Right ventricle myocardium superior (tissue), 1 donor: ENCODE measurements at regions not wholly inside any gene's neighbourhood (a gene's known extent, or its start where the extent isn't known, plus 50 kb on each side); places are given as distances from the start of the nearest gene placed in this dataset.
"Not testable (repeated sequence)": the region's sequence is repeated elsewhere in the genome, so short reads cannot be mapped to it uniquely, and the experiment has no call there.

ENCODE experiments used
- ATAC-seq: fragments of 200-7000 bp; cut with Tn5 transposase; one replicate; pipeline ENCODE4 v1.9.1; 2020; ENCODE audit warnings: mild to moderate bottlenecking; ENCODE audit not compliant: poor library complexity
- DNase-seq: peaks from one replicate; pipeline ENCODE4 v3.0.0-alpha.2; 2020
- intact Hi-C: fragments of 100-400 bp; cut with DNase I; formaldehyde crosslinking; loops from one replicate; pipeline ENCODE4 v1.11.2; 2022
- donor health status: DM: no; HTN: yes; CAD: no; lungs with severe emphysema.

DNA sequence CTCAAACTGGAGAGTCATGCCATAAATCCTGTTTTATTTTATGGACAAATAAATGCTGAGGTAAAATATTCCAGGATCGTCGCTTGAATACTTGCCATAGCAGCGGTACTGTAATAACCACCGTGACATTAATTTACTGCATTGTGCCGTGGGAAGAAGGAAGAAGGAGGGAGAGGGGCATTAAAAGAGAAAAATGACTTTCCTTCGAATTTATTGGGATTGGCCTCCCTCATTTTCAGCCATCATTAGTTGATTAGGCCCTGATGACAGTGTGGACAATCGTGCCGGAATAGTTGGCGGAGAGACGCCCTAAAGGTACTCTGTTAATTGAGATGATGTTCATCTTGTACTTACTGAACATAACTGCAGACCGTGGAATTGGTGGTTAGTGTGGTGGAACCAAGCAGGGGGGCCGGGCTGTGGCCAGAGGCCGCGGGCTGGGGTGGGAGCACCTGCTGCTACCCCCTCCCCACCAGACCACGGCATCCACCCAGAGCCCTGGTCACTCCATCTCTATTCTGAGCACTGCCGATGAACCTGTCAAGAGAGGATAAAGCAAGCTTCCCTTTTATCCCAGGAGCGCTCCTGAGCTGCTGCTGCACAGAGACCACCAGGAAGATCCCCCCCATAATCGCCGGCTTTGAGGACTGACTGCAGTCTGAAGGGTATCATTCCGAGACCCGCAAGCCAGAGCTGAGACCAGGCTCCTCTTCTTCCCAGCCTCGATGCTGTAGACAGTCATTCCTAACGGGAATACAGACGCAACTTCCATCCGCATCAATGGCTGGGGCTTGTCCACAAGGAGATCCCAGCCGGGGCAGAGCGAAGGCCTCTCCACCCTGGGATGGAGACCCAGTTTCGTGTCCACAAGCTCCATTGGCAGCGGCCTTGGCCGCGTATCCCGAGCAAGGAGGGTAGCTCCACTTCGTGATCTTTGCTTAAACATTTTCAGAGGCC, 168.3 kb upstream of the TSHZ3 start:
- intact Hi-C loops, result no loop called here
- DNase-seq, result no peak
- no peak for ATAC-seq

DNA sequence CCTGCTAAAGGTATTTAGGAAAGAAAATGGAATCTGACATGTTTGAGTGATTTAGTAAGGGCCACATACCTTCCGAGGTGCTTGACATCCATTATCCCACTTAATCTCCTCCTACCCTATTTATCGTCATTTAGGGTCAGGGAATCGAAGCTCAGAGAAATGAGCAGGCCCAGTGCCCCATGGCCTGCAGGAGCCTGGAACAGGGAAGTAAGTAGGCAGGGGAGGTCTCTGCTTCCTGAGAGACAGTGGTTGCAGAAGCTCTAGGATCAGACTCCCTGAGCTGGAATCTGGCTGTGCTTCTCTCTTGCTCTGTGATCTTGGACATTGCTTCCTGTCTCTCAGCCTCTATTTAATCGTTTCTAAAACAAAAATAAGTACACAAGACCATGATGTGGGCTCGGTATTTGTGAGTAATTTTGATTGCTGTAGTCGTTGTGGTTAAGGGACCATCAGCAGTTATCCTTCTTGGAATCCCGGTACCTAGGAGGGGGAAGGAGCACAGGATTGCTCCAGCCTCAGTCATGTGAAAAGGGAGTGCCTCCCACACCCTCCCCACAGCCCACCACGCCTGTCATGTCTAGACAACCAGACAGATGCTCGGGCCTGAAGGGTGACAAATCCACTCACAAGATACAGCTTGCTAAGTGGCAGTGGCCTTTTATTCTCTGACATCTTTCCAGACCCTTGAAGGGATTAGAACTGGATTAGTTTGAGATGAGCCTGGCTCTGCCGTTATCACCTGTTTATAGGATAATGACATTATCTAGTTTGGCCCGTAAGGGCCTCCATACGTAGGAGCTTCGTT, 169.2 kb upstream of the TSHZ3 start:
- intact Hi-C loops, result no loop called here
- ATAC-seq (no peak), DNase-seq (no peak)

- ATAC-seq (no peak), DNase-seq (no peak)
- intact Hi-C loops, result no loop called here
These were observed 170.0 kb upstream of the TSHZ3 start for GRCh38 chr19:31519256-31519655.

DNA sequence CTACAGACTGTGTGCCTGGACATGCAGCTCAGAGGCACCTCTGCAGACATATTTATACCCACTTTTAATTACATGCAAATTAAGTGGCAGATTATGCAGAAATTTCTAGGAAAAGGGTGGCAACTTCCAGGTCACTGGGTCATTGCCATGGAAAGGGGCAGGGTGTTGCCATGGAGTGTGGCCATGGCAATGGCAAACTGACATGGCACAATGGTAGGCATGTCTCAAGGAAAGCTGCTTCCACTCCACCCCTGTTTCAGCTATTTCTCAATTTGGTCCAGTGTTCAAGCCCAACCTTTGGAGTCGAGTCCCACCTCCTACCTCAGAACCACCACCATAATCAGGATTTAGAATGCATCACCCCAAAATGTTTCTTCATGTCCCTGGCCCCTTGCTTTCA, 170.7 kb upstream of the TSHZ3 start:
- intact Hi-C loops, result no loop called here
- no peak for DNase-seq
- no peak for ATAC-seq

- ATAC-seq, result no peak
- DNase-seq, result no peak
- intact Hi-C loops, result no loop called here
These were observed 171.4 kb upstream of the TSHZ3 start for GRCh38 chr19:31520633-31521032.

GRCh38 chr19:31525610-31526147, 176.4 kb upstream of the TSHZ3 start:
- intact Hi-C loops, result no loop called here
- ATAC-seq (no peak), DNase-seq (no peak)

- DNase-seq (no peak), ATAC-seq (no peak)
- intact Hi-C loops, result no loop called here
These were observed 178.2 kb upstream of the TSHZ3 start for GRCh38 chr19:31527443-31527842.

- intact Hi-C loops, result no loop called here
- ATAC-seq, result no peak
These were observed 179.0 kb upstream of the TSHZ3 start for GRCh38 chr19:31528261-31528660.

DNA sequence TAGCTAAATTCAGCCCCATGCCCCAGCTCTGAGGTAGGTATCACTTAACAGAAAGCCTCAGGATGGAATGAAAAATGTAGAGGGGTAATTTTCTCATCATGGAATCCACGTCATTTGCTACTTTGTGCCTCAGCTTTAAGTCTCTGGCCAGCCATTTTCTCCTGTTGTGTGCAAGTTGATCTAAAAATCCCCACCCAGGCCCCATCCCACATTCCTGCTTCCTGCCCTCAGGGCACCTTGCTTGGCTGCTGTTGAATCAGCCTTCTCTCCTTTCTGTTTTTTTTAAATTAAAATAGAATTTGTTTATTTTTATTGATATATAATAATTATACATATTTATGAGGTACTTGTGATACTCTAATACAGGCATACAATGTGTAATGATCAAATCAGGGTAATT, 179.9 kb upstream of the TSHZ3 start:
- intact Hi-C loops, result no loop called here

More at GRCh38 chr19:31528261-31528660, 179.0 kb upstream of the TSHZ3 start:
- DNase-seq, result no peak

DNA sequence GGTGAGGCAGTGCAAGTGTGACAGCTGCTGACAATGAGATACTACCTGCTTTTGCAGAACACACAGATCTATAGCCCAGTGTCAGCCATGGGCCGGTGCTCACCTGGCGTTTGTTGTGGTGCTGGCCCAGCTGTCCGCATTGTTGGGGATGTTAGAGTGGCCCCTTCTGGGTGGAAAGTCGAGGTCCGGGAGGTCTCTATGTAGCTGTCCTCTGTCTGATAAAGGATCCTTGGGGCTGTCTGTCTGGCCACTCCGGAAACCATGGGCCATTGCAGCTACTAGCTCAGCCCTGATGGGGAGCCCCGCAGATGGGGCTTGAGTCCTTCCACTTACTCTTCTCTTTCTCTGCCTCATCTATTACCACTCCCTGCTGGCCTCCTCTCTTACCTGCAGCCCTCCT, 181.5 kb upstream of the TSHZ3 start:
- DNase-seq, result no peak

More for the DNA sequence above, 179.9 kb upstream of the TSHZ3 start:
- ATAC-seq (no peak), DNase-seq (no peak)

DNA sequence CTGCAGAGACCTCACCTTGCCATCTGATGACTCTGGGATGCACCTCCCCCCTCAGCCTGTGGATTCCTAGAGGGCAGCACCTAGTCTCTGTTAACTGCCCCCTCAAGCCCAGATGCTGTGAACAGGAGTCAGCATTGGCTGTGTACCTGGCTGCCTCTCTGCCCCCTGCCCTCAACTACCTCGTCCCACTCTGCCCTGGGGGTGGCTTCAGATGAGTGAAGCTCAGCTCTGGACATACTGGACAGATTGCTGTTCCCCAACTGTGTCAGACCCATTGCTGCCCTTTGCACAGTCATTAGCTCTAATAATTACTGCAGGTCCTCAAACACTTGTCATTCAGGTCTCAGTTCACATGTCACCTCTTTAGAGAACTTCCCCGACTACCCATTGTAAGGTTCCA, 182.1 kb upstream of the TSHZ3 start:
- DNase-seq (no peak), ATAC-seq (no peak)
- intact Hi-C loops, result no loop called here

More for the DNA sequence above, 181.5 kb upstream of the TSHZ3 start:
- no peak for ATAC-seq
- intact Hi-C loops, result no loop called here

DNA sequence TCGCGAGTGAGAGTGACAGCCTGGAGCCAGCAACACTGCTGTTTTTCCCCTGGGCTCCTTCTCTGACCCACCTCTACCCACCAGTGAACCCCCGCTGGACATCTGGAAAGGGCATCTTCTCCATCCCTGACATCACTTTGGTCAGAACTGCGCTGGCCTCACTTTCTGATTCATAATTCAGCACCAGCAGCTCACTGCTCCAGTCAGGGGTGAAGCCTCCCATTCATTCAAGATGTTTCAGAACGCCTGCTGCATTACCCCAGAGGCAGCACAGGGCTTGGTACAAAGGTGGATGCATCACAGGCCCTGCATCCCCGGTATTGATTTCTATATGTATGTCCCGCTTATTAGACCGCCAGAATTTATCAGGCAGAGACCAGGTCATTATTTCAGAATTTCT, 182.8 kb upstream of the TSHZ3 start:
- intact Hi-C loops, result no loop called here
- ATAC-seq, result no peak
- no peak for DNase-seq

DNA sequence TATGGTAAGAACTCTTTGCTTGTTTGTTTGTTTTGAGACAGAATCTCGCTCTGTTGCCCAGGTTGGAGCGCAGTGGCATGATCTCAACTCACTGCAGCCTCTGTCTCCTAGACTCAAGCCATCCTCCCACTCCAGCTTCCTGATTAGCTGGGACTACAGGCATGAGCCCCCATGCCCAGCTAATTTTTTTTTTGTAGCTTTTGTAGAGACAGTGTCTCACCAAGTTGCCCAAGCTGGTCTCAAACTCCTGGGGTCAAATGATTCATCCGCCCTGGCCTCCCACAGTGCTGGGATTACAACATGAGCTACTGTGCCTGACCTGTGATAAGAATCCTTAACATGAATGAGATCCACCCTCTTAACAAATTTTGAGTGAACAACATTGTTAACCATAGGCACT, 183.9 kb upstream of the TSHZ3 start:
- ATAC-seq (no peak), DNase-seq (no peak)
- intact Hi-C loops, result no loop called here

- ATAC-seq, result no peak
These were observed 185.0 kb upstream of the TSHZ3 start for GRCh38 chr19:31534231-31534630.

GRCh38 chr19:31534786-31535657, 185.8 kb upstream of the TSHZ3 start:
- DNase-seq (no peak), ATAC-seq (no peak)
- intact Hi-C loops, result no loop called here

More at GRCh38 chr19:31534231-31534630, 185.0 kb upstream of the TSHZ3 start:
- DNase-seq, result no peak
- intact Hi-C loops, result no loop called here

DNA sequence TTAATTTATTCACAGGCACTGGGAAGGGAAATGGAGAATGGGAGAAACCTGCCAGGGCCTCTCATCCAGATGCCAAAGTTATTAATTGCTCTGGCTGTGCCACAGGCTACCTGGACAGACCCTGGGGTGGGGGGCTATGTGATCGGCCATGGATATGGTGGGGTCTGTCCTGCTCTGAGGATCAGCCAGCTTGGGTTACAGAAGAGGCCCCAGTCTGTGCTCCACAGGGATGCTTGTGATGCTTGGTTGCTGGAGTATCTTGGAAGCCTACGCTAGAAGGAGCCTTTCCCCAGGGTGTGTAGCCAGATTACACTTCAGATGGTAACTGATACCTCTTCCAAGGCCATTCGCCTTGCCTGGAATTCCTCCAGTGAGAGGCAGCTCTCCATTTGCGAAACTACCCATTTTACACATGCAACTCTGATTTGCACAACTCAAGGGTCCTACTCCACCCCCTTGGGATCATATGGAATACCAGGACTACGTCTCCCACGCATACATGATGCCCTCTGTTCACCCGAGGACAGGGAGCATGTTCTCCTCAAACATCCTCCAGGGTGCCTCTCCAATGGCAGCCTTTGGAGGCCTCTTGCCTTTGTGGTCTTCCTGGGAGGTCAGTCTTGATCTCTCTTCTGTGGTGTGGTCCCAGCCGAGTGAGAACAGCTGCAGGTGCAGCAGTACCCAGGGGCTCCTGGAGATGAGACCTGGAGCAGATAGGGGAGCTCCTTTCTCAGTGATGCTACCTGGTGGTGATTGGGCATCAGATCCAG, 186.6 kb upstream of the TSHZ3 start:
- DNase-seq (no peak), ATAC-seq (no peak)
- intact Hi-C loops, result no loop called here

GRCh38 chr19:31537136-31537535, 187.9 kb upstream of the TSHZ3 start:
- ATAC-seq, result no peak
- intact Hi-C loops, result no loop called here
- DNase-seq, result no peak

DNA sequence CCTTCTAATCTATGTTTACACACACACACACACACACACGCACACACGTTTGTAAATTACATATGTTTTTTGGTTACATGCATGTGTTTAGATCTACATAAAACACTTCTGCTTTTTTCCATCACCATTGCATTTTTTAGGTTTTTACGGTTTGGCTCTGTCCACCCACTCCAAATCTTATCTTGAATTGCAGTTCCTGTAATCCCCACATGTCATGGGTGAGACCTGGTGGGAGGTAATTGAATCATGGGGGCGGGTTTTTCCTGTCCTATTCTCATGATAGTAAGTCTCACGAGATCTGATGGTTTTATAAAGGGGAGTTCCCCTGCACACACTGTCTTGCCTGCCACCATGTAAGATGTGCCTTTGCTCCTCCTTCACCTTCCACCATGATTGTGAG, 188.7 kb upstream of the TSHZ3 start:
- ATAC-seq, DNase-seq, intact Hi-C loops: not testable (repeated sequence)
